HUES6 (cell line): ENCODE measurements at regions not wholly inside any gene's neighbourhood (a gene's known extent, or its start where the extent isn't known, plus 50 kb on each side); places are given as distances from the start of the nearest gene placed in this dataset.

Experiments
- H3K27ac ChIP-seq: 2 replicates; pipeline ENCODE4 v1.7.0; 2013; ENCODE audit warnings: low read depth, mild to moderate bottlenecking, low read length, inconsistent platforms
- H3K27me3 ChIP-seq: 2 replicates; pipeline ENCODE4 v1.6.1; 2013; ENCODE audit warnings: low read length; ENCODE audit not compliant: control insufficient read depth, insufficient read depth
- H3K36me3 ChIP-seq: 2 replicates; pipeline ENCODE4 v1.6.1; 2013; ENCODE audit warnings: low read length; ENCODE audit not compliant: control insufficient read depth, insufficient read depth
- H3K4me1 ChIP-seq: 2 replicates; pipeline ENCODE4 v1.6.1; 2013; ENCODE audit warnings: low read length; ENCODE audit not compliant: control insufficient read depth, insufficient read depth
- H3K4me3 ChIP-seq: 2 replicates; pipeline ENCODE4 v1.5.1; 2013; ENCODE audit warnings: low read depth, low read length
- H3K9ac ChIP-seq: one replicate; pipeline ENCODE4 v1.6.1; 2013; ENCODE audit warnings: mild to moderate bottlenecking, low read length
- H3K9me3 ChIP-seq: 2 replicates; pipeline ENCODE4 v1.6.1; 2013; ENCODE audit warnings: low read depth, low read length; ENCODE audit not compliant: control insufficient read depth, insufficient read depth

GRCh38 chr6:169081248-169081647 is 172.4 kb downstream of the THBS2 start:
- no peaks in the 10 kb centered on the region for H3K36me3 ChIP-seq
- no peak overlapping the region for H3K27ac ChIP-seq
- no peak overlapping the region for H3K9ac ChIP-seq
- H3K4me3 ChIP-seq = no peak overlapping the region
- no peaks in the 10 kb centered on the region for H3K4me1 ChIP-seq
- H3K9me3 ChIP-seq = peaks cover 4% of the 10 kb centered on the region; the same call in 1 of the 2 replicates
- H3K27me3 ChIP-seq = no peaks in the 10 kb centered on the region

GRCh38 chr6:169079650-169080049 is 174.0 kb downstream of the THBS2 start:
- H3K27ac ChIP-seq = no peak overlapping the region
- no peak overlapping the region for H3K4me3 ChIP-seq
- no peaks in the 10 kb centered on the region; the same call in 1 of the 2 replicates for H3K9me3 ChIP-seq
- no peaks in the 10 kb centered on the region for H3K27me3 ChIP-seq
- H3K4me1 ChIP-seq = no peaks in the 10 kb centered on the region
- no peak overlapping the region for H3K9ac ChIP-seq
- no peaks in the 10 kb centered on the region for H3K36me3 ChIP-seq

- H3K9ac ChIP-seq = no peak overlapping the region
- no peaks in the 10 kb centered on the region; the same call in 1 of the 2 replicates for H3K9me3 ChIP-seq
- no peaks in the 10 kb centered on the region for H3K27me3 ChIP-seq
- H3K4me3 ChIP-seq = no peak overlapping the region
- H3K36me3 ChIP-seq = no peaks in the 10 kb centered on the region
- no peak overlapping the region for H3K27ac ChIP-seq
- H3K4me1 ChIP-seq = no peaks in the 10 kb centered on the region
Measured at GRCh38 chr6:169078399-169079145, 175.1 kb downstream of the THBS2 start.

GRCh38 chr6:169075915-169076654 is 177.6 kb downstream of the THBS2 start:
- Histone ChIP-seq H3K36me3 (no peaks in the 10 kb centered on the region), H3K27ac (no peak overlapping the region)

GRCh38 chr6:169075211-169075914 is 178.3 kb downstream of the THBS2 start:
- Histone ChIP-seq H3K9me3 (no peaks in the 10 kb centered on the region), H3K27ac (no peak overlapping the region), H3K4me1 (no peaks in the 10 kb centered on the region), H3K9ac (no peak overlapping the region), H3K36me3 (no peaks in the 10 kb centered on the region), H3K27me3 (no peaks in the 10 kb centered on the region), H3K4me3 (no peak overlapping the region)

More at GRCh38 chr6:169075915-169076654, 177.6 kb downstream of the THBS2 start:
- Histone ChIP-seq H3K9ac (no peak overlapping the region), H3K27me3 (no peaks in the 10 kb centered on the region), H3K4me1 (no peaks in the 10 kb centered on the region), H3K4me3 (no peak overlapping the region), H3K9me3 (no peaks in the 10 kb centered on the region)

- no peak overlapping the region for H3K4me3 ChIP-seq
- H3K9ac ChIP-seq = no peak overlapping the region
- no peaks in the 10 kb centered on the region for H3K9me3 ChIP-seq
- H3K4me1 ChIP-seq = no peaks in the 10 kb centered on the region
- H3K27ac ChIP-seq = no peak overlapping the region
- no peaks in the 10 kb centered on the region for H3K36me3 ChIP-seq
- H3K27me3 ChIP-seq = no peaks in the 10 kb centered on the region
Measured at GRCh38 chr6:169074526-169074925, 179.1 kb downstream of the THBS2 start.

GRCh38 chr6:169073311-169073710 is 180.3 kb downstream of the THBS2 start:
- Histone ChIP-seq H3K4me1 (no peaks in the 10 kb centered on the region), H3K27ac (no peak overlapping the region), H3K9me3 (no peaks in the 10 kb centered on the region), H3K36me3 (no peaks in the 10 kb centered on the region), H3K9ac (no peak overlapping the region), H3K4me3 (no peak overlapping the region), H3K27me3 (no peaks in the 10 kb centered on the region)

- Histone ChIP-seq H3K27ac (no peak overlapping the region), H3K9ac (no peak overlapping the region), H3K4me3 (no peak overlapping the region), H3K27me3 (no peaks in the 10 kb centered on the region), H3K4me1 (no peaks in the 10 kb centered on the region), H3K36me3 (no peaks in the 10 kb centered on the region), H3K9me3 (0 out of 2 replicates have a peak, but pooled peaks cover 3% of the 10 kb centered on the region)
Measured at GRCh38 chr6:169072127-169073042, 181.3 kb downstream of the THBS2 start.

GRCh38 chr6:169071394-169071793 is 182.3 kb downstream of the THBS2 start:
- H3K9ac ChIP-seq = no peak overlapping the region
- H3K9me3 ChIP-seq = 0 out of 2 replicates have a peak, but pooled peaks cover 3% of the 10 kb centered on the region
- H3K4me3 ChIP-seq = no peak overlapping the region
- H3K4me1 ChIP-seq = no peaks in the 10 kb centered on the region
- H3K36me3 ChIP-seq = no peaks in the 10 kb centered on the region
- no peaks in the 10 kb centered on the region for H3K27me3 ChIP-seq
- H3K27ac ChIP-seq = no peak overlapping the region

- no peaks in the 10 kb centered on the region for H3K4me1 ChIP-seq
- no peaks in the 10 kb centered on the region for H3K27me3 ChIP-seq
- no peaks in the 10 kb centered on the region for H3K36me3 ChIP-seq
- no peak overlapping the region for H3K4me3 ChIP-seq
- H3K9me3 ChIP-seq = 0 out of 2 replicates have a peak, but pooled peaks cover 3% of the 10 kb centered on the region
- no peak overlapping the region for H3K9ac ChIP-seq
- H3K27ac ChIP-seq = no peak overlapping the region
Measured at GRCh38 chr6:169070506-169071176, 183.0 kb downstream of the THBS2 start.
